GM23338 (cell line): ENCODE measurements at regions not wholly inside any gene's neighbourhood (a gene's known extent, or its start where the extent isn't known, plus 50 kb on each side); places are given as distances from the start of the nearest gene placed in this dataset.

Experiments
- ATAC-seq: fragments of 200-7000 bp; cut with Tn5 transposase; 3 replicates; pipeline ENCODE4 v1.9.1; 2020
- DNase-seq: peaks from one replicate; pipeline ENCODE4 v3.0.0-alpha.2; 2015; ENCODE audit warnings: low spot score
- H2AFZ ChIP-seq: fragments of 200-600 bp; sonication (generic); 2 replicates; pipeline ENCODE4 v1.8.0; 2016; ENCODE audit warnings: antibody characterized with exemption, mild to moderate bottlenecking, moderate library complexity
- H3F3A ChIP-seq: fragments of 200-600 bp; sonication (generic); replicated peaks from 2 replicates; pipeline ENCODE4 v1.8.0; 2017; ENCODE audit warnings: antibody characterized with exemption, mixed run types, low read depth
- H3K27ac ChIP-seq: fragments of 200-600 bp; sonication (generic); 2 replicates; pipeline ENCODE4 v1.6.1; 2016; ENCODE audit warnings: low read depth
- H3K27me3 ChIP-seq: fragments of 200-600 bp; sonication (generic); 2 replicates; pipeline ENCODE4 v1.8.0; 2016; ENCODE audit warnings: mild to moderate bottlenecking, mixed run types, moderate library complexity; ENCODE audit not compliant: insufficient read depth
- H3K36me3 ChIP-seq: fragments of 200-600 bp; sonication (generic); 2 replicates; pipeline ENCODE4 v1.8.0; 2016; ENCODE audit warnings: mild to moderate bottlenecking; ENCODE audit not compliant: insufficient read depth
- H3K4me1 ChIP-seq: fragments of 200-600 bp; sonication (generic); 2 replicates; pipeline ENCODE4 v1.8.0; 2016; ENCODE audit warnings: mild to moderate bottlenecking, moderate library complexity; ENCODE audit not compliant: insufficient read depth
- H3K4me2 ChIP-seq: fragments of 200-600 bp; sonication (generic); 2 replicates; pipeline ENCODE4 v1.7.1; 2017; ENCODE audit warnings: mixed run types
- H3K4me3 ChIP-seq: fragments of 200-600 bp; sonication (generic); 2 replicates; pipeline ENCODE4 v1.6.1; 2016; ENCODE audit warnings: mixed run types
- H3K79me2 ChIP-seq: fragments of 200-600 bp; sonication (generic); replicated peaks from 2 replicates; pipeline ENCODE4 v1.8.0; 2017; ENCODE audit warnings: mild to moderate bottlenecking; ENCODE audit not compliant: insufficient read depth
- H3K9me2 ChIP-seq: fragments of 200-600 bp; sonication (generic); 2 replicates; pipeline ENCODE4 v1.8.0; 2017; ENCODE audit not compliant: insufficient read depth
- H4K20me1 ChIP-seq: fragments of 200-600 bp; sonication (generic); replicated peaks from 2 replicates; pipeline ENCODE4 v1.8.0; 2017; ENCODE audit warnings: mild to moderate bottlenecking; ENCODE audit not compliant: insufficient read depth
- H3K27ac Mint-ChIP-seq: 2 replicates; pipeline ENCODE4 v1.8.0; 2020; ENCODE audit warnings: inconsistent platforms, mild to moderate bottlenecking, moderate library complexity, mixed read lengths
- H3K27me3 Mint-ChIP-seq: 3 replicates; pipeline ENCODE4 v1.8.0; 2022; ENCODE audit warnings: low read depth, mild to moderate bottlenecking, moderate library complexity, mixed read lengths, inconsistent platforms; ENCODE audit not compliant: insufficient read depth, poor library complexity
- H3K36me3 Mint-ChIP-seq: 3 replicates; pipeline ENCODE4 v1.8.0; 2021; ENCODE audit warnings: low read depth, mild to moderate bottlenecking, inconsistent platforms, moderate library complexity, mixed read lengths
- H3K4me1 Mint-ChIP-seq: 3 replicates; pipeline ENCODE4 v1.8.0; 2020; ENCODE audit warnings: mild to moderate bottlenecking, inconsistent platforms, mixed read lengths
- H3K4me3 Mint-ChIP-seq: 3 replicates; pipeline ENCODE4 v1.8.0; 2021; ENCODE audit warnings: moderate library complexity, mild to moderate bottlenecking, inconsistent platforms, mixed read lengths
- H3K9me3 Mint-ChIP-seq: 3 replicates; pipeline ENCODE4 v1.8.0; 2020; ENCODE audit warnings: moderate library complexity, mild to moderate bottlenecking, inconsistent platforms, mixed read lengths
- CREB1 ChIP-seq: fragments of 250-450 bp; sonication (Bioruptor Pico); IDR thresholded peaks from 2 replicates; pipeline ENCODE4 v1.5.0; 2020; ENCODE audit warnings: low read depth, mild to moderate bottlenecking, moderate library complexity
- JUNB ChIP-seq: IDR thresholded peaks from one replicate; pipeline ENCODE4 v1.6.1; 2016; ENCODE audit warnings: antibody characterized with exemption; ENCODE audit not compliant: unreplicated experiment
- NANOG ChIP-seq: IDR thresholded peaks from 2 replicates; pipeline ENCODE4 v1.6.1; 2016; ENCODE audit warnings: antibody characterized with exemption, borderline replicate concordance
- POLR2AphosphoS5 ChIP-seq: IDR thresholded peaks from 2 replicates; pipeline ENCODE4 v1.6.1; 2016; ENCODE audit warnings: antibody characterized with exemption, low read depth
- REST ChIP-seq: IDR thresholded peaks from one replicate; pipeline ENCODE4 v1.6.1; 2018; ENCODE audit warnings: antibody characterized with exemption; ENCODE audit not compliant: unreplicated experiment
- STAT1 ChIP-seq: IDR thresholded peaks from one replicate; pipeline ENCODE4 v1.6.1; 2016; ENCODE audit warnings: antibody characterized with exemption; ENCODE audit not compliant: unreplicated experiment
- ZNF114 ChIP-seq: fragments of 250-450 bp; sonication (Bioruptor Pico); IDR thresholded peaks from 2 replicates; pipeline ENCODE4 v1.5.0; 2020; ENCODE audit warnings: mild to moderate bottlenecking, moderate library complexity
- ZNF331 ChIP-seq: fragments of 250-450 bp; sonication (Bioruptor Pico); IDR thresholded peaks from 2 replicates; pipeline ENCODE4 v1.5.0; 2020; ENCODE audit warnings: low read depth, mild to moderate bottlenecking, moderate library complexity
- TF ChIP-seq, protein P1 (sequence below): fragments of 250-450 bp; sonication (Bioruptor Pico); IDR thresholded peaks from 2 replicates; pipeline ENCODE4 v1.5.0; 2020; ENCODE audit warnings: mild to moderate bottlenecking, moderate library complexity
- TF ChIP-seq, protein P2 (sequence below), 2 experiments: fragments of 200-600 bp in 1 of 2; sonication (generic) in 1 of 2; conservative IDR thresholded peaks; 2 replicates each; pipeline versions ENCODE4 v1.5.1 to v1.6.1; 2016 to 2017; ENCODE audit warnings: antibody characterized with exemption in 2 of 2, low read depth in 2 of 2, mild to moderate bottlenecking in 2 of 2, moderate library complexity in 1 of 2
- TF ChIP-seq, protein P3 (sequence below): IDR thresholded peaks from 2 replicates; pipeline ENCODE4 v1.6.1; 2016; ENCODE audit warnings: antibody characterized with exemption

DNA sequence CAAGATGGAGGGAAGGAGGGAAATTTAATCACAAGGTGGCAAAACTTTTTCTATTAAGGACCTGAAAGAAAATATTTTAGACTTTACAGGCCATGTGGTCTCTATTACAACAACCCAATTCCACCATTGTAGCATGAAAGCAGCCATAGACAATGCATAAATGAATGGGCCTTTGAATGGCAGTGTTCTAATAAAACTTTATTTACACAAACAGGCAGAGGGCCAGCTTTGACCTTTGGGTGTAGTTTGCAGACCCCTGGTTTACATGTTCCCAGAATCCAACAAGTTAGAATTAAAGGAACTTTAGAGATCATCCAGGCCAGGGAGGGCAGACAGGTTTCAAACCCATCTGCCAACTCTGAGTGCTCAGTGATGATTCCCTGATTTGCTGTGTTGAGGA lies 95.2 kb downstream of the BANF2 start (continued):
- TF ChIP-seq, protein P1, sequence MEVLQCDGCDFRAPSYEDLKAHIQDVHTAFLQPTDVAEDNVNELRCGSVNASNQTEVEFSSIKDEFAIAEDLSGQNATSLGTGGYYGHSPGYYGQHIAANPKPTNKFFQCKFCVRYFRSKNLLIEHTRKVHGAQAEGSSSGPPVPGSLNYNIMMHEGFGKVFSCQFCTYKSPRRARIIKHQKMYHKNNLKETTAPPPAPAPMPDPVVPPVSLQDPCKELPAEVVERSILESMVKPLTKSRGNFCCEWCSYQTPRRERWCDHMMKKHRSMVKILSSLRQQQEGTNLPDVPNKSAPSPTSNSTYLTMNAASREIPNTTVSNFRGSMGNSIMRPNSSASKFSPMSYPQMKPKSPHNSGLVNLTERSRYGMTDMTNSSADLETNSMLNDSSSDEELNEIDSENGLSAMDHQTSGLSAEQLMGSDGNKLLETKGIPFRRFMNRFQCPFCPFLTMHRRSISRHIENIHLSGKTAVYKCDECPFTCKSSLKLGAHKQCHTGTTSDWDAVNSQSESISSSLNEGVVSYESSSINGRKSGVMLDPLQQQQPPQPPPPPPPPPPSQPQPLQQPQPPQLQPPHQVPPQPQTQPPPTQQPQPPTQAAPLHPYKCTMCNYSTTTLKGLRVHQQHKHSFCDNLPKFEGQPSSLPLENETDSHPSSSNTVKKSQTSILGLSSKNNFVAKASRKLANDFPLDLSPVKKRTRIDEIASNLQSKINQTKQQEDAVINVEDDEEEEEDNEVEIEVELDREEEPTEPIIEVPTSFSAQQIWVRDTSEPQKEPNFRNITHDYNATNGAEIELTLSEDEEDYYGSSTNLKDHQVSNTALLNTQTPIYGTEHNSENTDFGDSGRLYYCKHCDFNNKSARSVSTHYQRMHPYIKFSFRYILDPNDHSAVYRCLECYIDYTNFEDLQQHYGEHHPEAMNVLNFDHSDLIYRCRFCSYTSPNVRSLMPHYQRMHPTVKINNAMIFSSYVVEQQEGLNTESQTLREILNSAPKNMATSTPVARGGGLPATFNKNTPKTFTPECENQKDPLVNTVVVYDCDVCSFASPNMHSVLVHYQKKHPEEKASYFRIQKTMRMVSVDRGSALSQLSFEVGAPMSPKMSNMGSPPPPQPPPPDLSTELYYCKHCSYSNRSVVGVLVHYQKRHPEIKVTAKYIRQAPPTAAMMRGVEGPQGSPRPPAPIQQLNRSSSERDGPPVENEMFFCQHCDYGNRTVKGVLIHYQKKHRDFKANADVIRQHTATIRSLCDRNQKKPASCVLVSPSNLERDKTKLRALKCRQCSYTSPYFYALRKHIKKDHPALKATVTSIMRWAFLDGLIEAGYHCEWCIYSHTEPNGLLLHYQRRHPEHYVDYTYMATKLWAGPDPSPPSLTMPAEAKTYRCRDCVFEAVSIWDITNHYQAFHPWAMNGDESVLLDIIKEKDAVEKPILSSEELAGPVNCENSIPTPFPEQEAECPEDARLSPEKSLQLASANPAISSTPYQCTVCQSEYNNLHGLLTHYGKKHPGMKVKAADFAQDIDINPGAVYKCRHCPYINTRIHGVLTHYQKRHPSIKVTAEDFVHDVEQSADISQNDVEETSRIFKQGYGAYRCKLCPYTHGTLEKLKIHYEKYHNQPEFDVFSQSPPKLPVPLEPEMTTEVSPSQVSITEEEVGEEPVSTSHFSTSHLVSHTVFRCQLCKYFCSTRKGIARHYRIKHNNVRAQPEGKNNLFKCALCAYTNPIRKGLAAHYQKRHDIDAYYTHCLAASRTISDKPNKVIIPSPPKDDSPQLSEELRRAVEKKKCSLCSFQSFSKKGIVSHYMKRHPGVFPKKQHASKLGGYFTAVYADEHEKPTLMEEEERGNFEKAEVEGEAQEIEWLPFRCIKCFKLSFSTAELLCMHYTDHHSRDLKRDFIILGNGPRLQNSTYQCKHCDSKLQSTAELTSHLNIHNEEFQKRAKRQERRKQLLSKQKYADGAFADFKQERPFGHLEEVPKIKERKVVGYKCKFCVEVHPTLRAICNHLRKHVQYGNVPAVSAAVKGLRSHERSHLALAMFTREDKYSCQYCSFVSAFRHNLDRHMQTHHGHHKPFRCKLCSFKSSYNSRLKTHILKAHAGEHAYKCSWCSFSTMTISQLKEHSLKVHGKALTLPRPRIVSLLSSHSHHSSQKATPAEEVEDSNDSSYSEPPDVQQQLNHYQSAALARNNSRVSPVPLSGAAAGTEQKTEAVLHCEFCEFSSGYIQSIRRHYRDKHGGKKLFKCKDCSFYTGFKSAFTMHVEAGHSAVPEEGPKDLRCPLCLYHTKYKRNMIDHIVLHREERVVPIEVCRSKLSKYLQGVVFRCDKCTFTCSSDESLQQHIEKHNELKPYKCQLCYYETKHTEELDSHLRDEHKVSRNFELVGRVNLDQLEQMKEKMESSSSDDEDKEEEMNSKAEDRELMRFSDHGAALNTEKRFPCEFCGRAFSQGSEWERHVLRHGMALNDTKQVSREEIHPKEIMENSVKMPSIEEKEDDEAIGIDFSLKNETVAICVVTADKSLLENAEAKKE (CRISPR knock-in tag) = no peak
- TF ChIP-seq, protein P2, sequence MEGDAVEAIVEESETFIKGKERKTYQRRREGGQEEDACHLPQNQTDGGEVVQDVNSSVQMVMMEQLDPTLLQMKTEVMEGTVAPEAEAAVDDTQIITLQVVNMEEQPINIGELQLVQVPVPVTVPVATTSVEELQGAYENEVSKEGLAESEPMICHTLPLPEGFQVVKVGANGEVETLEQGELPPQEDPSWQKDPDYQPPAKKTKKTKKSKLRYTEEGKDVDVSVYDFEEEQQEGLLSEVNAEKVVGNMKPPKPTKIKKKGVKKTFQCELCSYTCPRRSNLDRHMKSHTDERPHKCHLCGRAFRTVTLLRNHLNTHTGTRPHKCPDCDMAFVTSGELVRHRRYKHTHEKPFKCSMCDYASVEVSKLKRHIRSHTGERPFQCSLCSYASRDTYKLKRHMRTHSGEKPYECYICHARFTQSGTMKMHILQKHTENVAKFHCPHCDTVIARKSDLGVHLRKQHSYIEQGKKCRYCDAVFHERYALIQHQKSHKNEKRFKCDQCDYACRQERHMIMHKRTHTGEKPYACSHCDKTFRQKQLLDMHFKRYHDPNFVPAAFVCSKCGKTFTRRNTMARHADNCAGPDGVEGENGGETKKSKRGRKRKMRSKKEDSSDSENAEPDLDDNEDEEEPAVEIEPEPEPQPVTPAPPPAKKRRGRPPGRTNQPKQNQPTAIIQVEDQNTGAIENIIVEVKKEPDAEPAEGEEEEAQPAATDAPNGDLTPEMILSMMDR (conservative IDR thresholded peaks at IDR 0.05; ENCODE audit: low read depth in 2 of 2) = no peak
- TF ChIP-seq ZNF331 (CRISPR knock-in tag) = no peak
- no peak for TF ChIP-seq STAT1
- no peak for TF ChIP-seq NANOG
- TF ChIP-seq, protein P3, sequence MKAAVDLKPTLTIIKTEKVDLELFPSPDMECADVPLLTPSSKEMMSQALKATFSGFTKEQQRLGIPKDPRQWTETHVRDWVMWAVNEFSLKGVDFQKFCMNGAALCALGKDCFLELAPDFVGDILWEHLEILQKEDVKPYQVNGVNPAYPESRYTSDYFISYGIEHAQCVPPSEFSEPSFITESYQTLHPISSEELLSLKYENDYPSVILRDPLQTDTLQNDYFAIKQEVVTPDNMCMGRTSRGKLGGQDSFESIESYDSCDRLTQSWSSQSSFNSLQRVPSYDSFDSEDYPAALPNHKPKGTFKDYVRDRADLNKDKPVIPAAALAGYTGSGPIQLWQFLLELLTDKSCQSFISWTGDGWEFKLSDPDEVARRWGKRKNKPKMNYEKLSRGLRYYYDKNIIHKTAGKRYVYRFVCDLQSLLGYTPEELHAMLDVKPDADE = no peak
- TF ChIP-seq JUNB = no peak

GRCh38 chr20:17794400-17794799 lies 94.6 kb downstream of the BANF2 start:
- no peak for DNase-seq
- no peak overlapping the region for H3K4me3 ChIP-seq
- ATAC-seq = no peak
- Mint-ChIP-seq H3K4me1 (peaks cover 3% of the 10 kb centered on the region; the same call in 2 of the 3 replicates), H3K27me3 (peaks cover 15% of the 10 kb centered on the region), H3K9me3 (peaks cover 7% of the 10 kb centered on the region; the same call in 1 of the 3 replicates), H3K36me3 (no peaks in the 10 kb centered on the region), H3K4me3 (no peak overlapping the region), H3K27ac (no peak overlapping the region)
- no peaks in the 10 kb centered on the region for H3K36me3 ChIP-seq
- H3K9me2 ChIP-seq = no peaks in the 10 kb centered on the region
- no peak overlapping the region for H2AFZ ChIP-seq
- no peak overlapping the region for H3K27ac ChIP-seq
- no peak overlapping the region for H3K4me2 ChIP-seq
- no peaks in the 10 kb centered on the region for H3K79me2 ChIP-seq
- no peaks in the 10 kb centered on the region for H3F3A ChIP-seq
- no peaks in the 10 kb centered on the region for H4K20me1 ChIP-seq
- no peaks in the 10 kb centered on the region for H3K27me3 ChIP-seq
- H3K4me1 ChIP-seq = no peaks in the 10 kb centered on the region
- TF ChIP-seq CREB1 = no peak
- no peak for TF ChIP-seq REST
- TF ChIP-seq ZNF114 (CRISPR knock-in tag) = no peak
- TF ChIP-seq POLR2AphosphoS5 = no peak
